Endothelial cell of umbilical vein (primary cell): ENCODE measurements at regions not wholly inside any gene's neighbourhood (a gene's known extent, or its start where the extent isn't known, plus 50 kb on each side); places are given as distances from the start of the nearest gene placed in this dataset.

Source experiments
- BruUV-seq: library from RNA; stranded (reverse); fragments of 400-500 nt; replicated peaks from 2 replicates; lab custom pipeline; 2021; lab: Mats Ljungman, UMichigan
- CTCF ChIA-PET: fragments of 300-600, 350-600 bp; sonication (Branson Sonifier 250); formaldehyde crosslinking; loops from one replicate; lab custom pipeline; 2021; ENCODE audit warnings: antibody characterized with exemption, inconsistent platforms; lab: Charles Lee
- POLR2A ChIA-PET: fragments of 300-600, 350-600 bp; sonication (Branson Sonifier 250); formaldehyde crosslinking; loops from one replicate; lab custom pipeline; 2021; ENCODE audit warnings: antibody characterized with exemption, inconsistent platforms; lab: Charles Lee
- DNase-seq: peaks from one replicate; pipeline ENCODE4 v3.0.0-alpha.2; 2011; ENCODE audit warnings: low read depth, low spot score
- FAIRE-seq: peaks from 2 replicates; lab custom pipeline; 2011; peaks lifted over from hg19 to GRCh38; lab: Jason Lieb, UNC
- H2AFZ ChIP-seq: 2 replicates; pipeline ENCODE4 v1.6.0; 2012; ENCODE audit warnings: low read depth, low read length, control low read depth, inconsistent platforms
- H3K27ac ChIP-seq: 2 replicates; pipeline ENCODE4 v1.5.1; 2011; ENCODE audit warnings: low read depth, mild to moderate bottlenecking, control low read depth, low read length, moderate library complexity; ENCODE audit not compliant: insufficient read depth
- H3K27me3 ChIP-seq, 2 experiments: 2 replicates each; pipeline versions ENCODE4 v1.6.0 to v1.6.1; 2011; ENCODE audit warnings: low read length in 2 of 2, mixed read lengths in 1 of 2; ENCODE audit not compliant: control insufficient read depth in 2 of 2, insufficient read depth in 2 of 2
- H3K36me3 ChIP-seq, 2 experiments: 2 replicates in 1 of 2; 3 replicates in 1 of 2; pipeline ENCODE4 v1.5.1; 2011; ENCODE audit warnings: low read length in 2 of 2, mild to moderate bottlenecking in 1 of 2, moderate library complexity in 1 of 2; ENCODE audit not compliant: control insufficient read depth in 2 of 2, insufficient read depth in 2 of 2; ENCODE audit errors: extremely low read depth in 1 of 2
- H3K4me1 ChIP-seq: 3 replicates; pipeline ENCODE4 v1.5.1; 2011; ENCODE audit warnings: mild to moderate bottlenecking, low read length; ENCODE audit not compliant: control insufficient read depth, insufficient read depth; ENCODE audit errors: extremely low read depth
- H3K4me2 ChIP-seq: 2 replicates; pipeline ENCODE4 v1.6.1; 2011; ENCODE audit warnings: low read length, control low read depth, mixed read lengths; ENCODE audit not compliant: insufficient read depth
- H3K4me3 ChIP-seq, 3 experiments: fragments of 200-600 bp in 1 of 3; sonication (generic), shearing (Covaris generic) in 1 of 3; replicated peaks in 1 of 3; 2 replicates each; pipeline ENCODE4 v1.5.1; 2011 to 2016; ENCODE audit warnings: control low read depth in 3 of 3, low read length in 3 of 3, mild to moderate bottlenecking in 2 of 3, inconsistent platforms in 1 of 3, low read depth in 1 of 3, moderate library complexity in 1 of 3; ENCODE audit not compliant: insufficient read depth in 1 of 3
- H3K79me2 ChIP-seq: 2 replicates; pipeline ENCODE4 v1.6.0; 2012; ENCODE audit warnings: low read length, inconsistent platforms; ENCODE audit not compliant: control insufficient read depth, insufficient read depth
- H3K9ac ChIP-seq: replicated peaks from 2 replicates; pipeline ENCODE3; 2011; ENCODE audit warnings: low read length, control low read depth; ENCODE audit not compliant: insufficient read depth; ENCODE audit errors: extremely low read depth
- H3K9me1 ChIP-seq: replicated peaks from 3 replicates; pipeline ENCODE4 v1.6.0; 2011; ENCODE audit warnings: mild to moderate bottlenecking, low read length; ENCODE audit not compliant: control insufficient read depth, insufficient read depth; ENCODE audit errors: extremely low read depth
- H3K9me3 ChIP-seq: replicated peaks from 2 replicates; pipeline ENCODE4 v1.5.1; 2012; ENCODE audit warnings: low read length, inconsistent platforms; ENCODE audit not compliant: control insufficient read depth, insufficient read depth
- H4K20me1 ChIP-seq: replicated peaks from 2 replicates; pipeline ENCODE3; 2011; ENCODE audit warnings: mild to moderate bottlenecking, low read length; ENCODE audit not compliant: control insufficient read depth, insufficient read depth; ENCODE audit errors: extremely low read depth
- CTCF ChIP-seq, 2 donors: IDR thresholded peaks; 1 replicate in 1 of 2; 2 replicates in 1 of 2; pipeline ENCODE4 v1.5.1; 2011; ENCODE audit warnings: low read length in 2 of 2, mild to moderate bottlenecking in 2 of 2, moderate library complexity in 2 of 2, control low read depth in 1 of 2, inconsistent platforms in 1 of 2, low read depth in 1 of 2; ENCODE audit not compliant: insufficient read depth in 1 of 2; ENCODE audit errors: extremely low read depth in 1 of 2
- FOS ChIP-seq: IDR thresholded peaks from 2 replicates; pipeline ENCODE4 v1.6.1; 2011; ENCODE audit warnings: mild to moderate bottlenecking, low read length, moderate library complexity, borderline replicate concordance; ENCODE audit not compliant: insufficient read depth
- GATA2 ChIP-seq: IDR thresholded peaks from 2 replicates; pipeline ENCODE4 v1.7.0; 2011; ENCODE audit warnings: low read depth, mild to moderate bottlenecking, moderate library complexity, mixed read lengths, low read length; ENCODE audit not compliant: insufficient read length, insufficient read depth
- JUN ChIP-seq: IDR thresholded peaks from 2 replicates; pipeline ENCODE4 v1.6.1; 2011; ENCODE audit warnings: borderline replicate concordance, low read depth; ENCODE audit not compliant: insufficient read length, insufficient read depth
- MAX ChIP-seq: IDR thresholded peaks from 2 replicates; pipeline ENCODE4 v1.6.1; 2011; ENCODE audit not compliant: insufficient read depth, insufficient read length
- MYC ChIP-seq: IDR thresholded peaks from one replicate; pipeline ENCODE4 v1.6.1; 2011; ENCODE audit warnings: mild to moderate bottlenecking, low read depth, low read length
- POLR2A ChIP-seq: IDR thresholded peaks from 2 replicates; pipeline ENCODE4 v1.6.1; 2012; ENCODE audit warnings: low read depth, mild to moderate bottlenecking, control low read depth, low read length
- POLR2AphosphoS5 ChIP-seq: IDR thresholded peaks from 2 replicates; pipeline ENCODE4 v1.6.1; 2012; ENCODE audit warnings: low read depth, mild to moderate bottlenecking, control low read depth, low read length, moderate library complexity; ENCODE audit not compliant: insufficient read depth
- dilution Hi-C: fragments of 300-500 bp; cut with MboI; formaldehyde crosslinking; loops from one replicate; pipeline ENCODE4 v1.15.0; 2019; ENCODE audit warnings: low sequenced_read_pairs; ENCODE audit not compliant: extremely low pct_ligation_motif_present
- intact Hi-C: fragments of 100-400 bp; cut with micrococcal nuclease; formaldehyde crosslinking; loops from one replicate; pipeline ENCODE4 v1.10.0; 2022

DNA sequence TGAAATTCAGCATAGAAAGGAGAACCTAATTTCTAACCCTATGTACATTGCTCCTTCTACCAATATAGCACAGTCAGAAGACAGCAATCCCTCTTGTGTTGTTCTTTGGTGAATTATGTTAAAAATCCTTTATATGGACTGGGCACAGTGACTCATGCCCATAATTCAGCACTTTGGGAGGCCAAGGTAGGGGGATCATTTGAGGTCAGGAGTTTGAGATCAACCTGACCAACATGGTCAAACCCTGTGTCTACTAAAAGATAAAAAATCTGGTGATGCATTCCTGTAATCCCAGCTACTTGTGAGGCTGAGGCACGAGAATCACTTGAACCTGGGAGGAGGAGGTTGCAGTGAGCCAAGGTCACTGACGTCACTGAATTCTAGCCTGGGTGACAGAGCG is 195.6 kb downstream of the TMX3 start:
- Histone ChIP-seq H3K79me2 (no peaks in the 10 kb centered on the region), H4K20me1 (no peaks in the 10 kb centered on the region), H3K27ac (no peak overlapping the region), H3K9ac (no peak overlapping the region), H3K27me3 (no peaks in the 10 kb centered on the region), H2AFZ (no peak overlapping the region), H3K9me1 (no peaks in the 10 kb centered on the region), H3K9me3 (no peaks in the 10 kb centered on the region), H3K4me1 (no peaks in the 10 kb centered on the region), H3K4me2 (no peak overlapping the region), H3K4me3 (no peak overlapping the region), H3K36me3 (no peaks in the 10 kb centered on the region)
- BruUV-seq, result no TSS peak
- dilution Hi-C loops (no loop called here), intact Hi-C loops (no loop called here)
- ChIA-PET CTCF (no interaction called here), POLR2A (no interaction called here)
- no peak for FAIRE-seq
- no peak for DNase-seq
- no peak for TF ChIP-seq JUN
- TF ChIP-seq FOS, result no peak
- TF ChIP-seq MYC, result no peak
- no peak for TF ChIP-seq POLR2A
- TF ChIP-seq MAX, result no peak
- no peak for TF ChIP-seq CTCF (IDR thresholded peaks at IDR 0.05; ENCODE audit: extremely low read depth in 1 of 2, insufficient read depth in 1 of 2, low read depth in 1 of 2, low read length in 2 of 2)
- TF ChIP-seq GATA2, result no peak
- no peak for TF ChIP-seq POLR2AphosphoS5
